Colonic mucosa (tissue), 4 donors: ENCODE measurements at regions not wholly inside any gene's neighbourhood (a gene's known extent, or its start where the extent isn't known, plus 50 kb on each side); places are given as distances from the start of the nearest gene placed in this dataset.
A peak's percentile ranks its signal among the peaks of the same experiment; 100 is the strongest.

ENCODE experiments used
- DNase-seq: peaks from one replicate; pipeline ENCODE4 v3.0.0-alpha.2; 2020
- H3K27ac ChIP-seq: fragments of 200-600 bp; one replicate; pipeline ENCODE4 v1.8.0; 2021
- H3K27me3 ChIP-seq: fragments of 200-600 bp; one replicate; pipeline ENCODE4 v1.8.0; 2021
- H3K36me3 ChIP-seq: fragments of 200-600 bp; one replicate; pipeline ENCODE4 v1.8.0; 2021
- H3K4me1 ChIP-seq: fragments of 200-600 bp; one replicate; pipeline ENCODE4 v1.8.0; 2021; ENCODE audit warnings: mild to moderate bottlenecking
- H3K4me3 ChIP-seq: fragments of 200-600 bp; one replicate; pipeline ENCODE4 v1.8.0; 2021
- H3K9ac ChIP-seq, 2 donors: one replicate each; pipeline ENCODE4 v1.7.0; 2013; ENCODE audit warnings: control low read depth in 2 of 2, low read depth in 2 of 2, low read length in 2 of 2
- H3K9me3 ChIP-seq: fragments of 200-600 bp; one replicate; pipeline ENCODE4 v1.8.0; 2021
- CTCF ChIP-seq: fragments of 200-600 bp; IDR thresholded peaks from one replicate; pipeline ENCODE4 v1.8.0; 2022; ENCODE audit warnings: antibody characterized with exemption, mild to moderate bottlenecking
- intact Hi-C: fragments of 100-400 bp; cut with DNase I; formaldehyde crosslinking; loops from one replicate; pipeline ENCODE4 v1.14.1; 2022
- donor health status: healthy.
- donor health status: DM: no; HTN: no; CAD: no.
- donor health status: DM: no; HTN: no; CAD: no.

DNA sequence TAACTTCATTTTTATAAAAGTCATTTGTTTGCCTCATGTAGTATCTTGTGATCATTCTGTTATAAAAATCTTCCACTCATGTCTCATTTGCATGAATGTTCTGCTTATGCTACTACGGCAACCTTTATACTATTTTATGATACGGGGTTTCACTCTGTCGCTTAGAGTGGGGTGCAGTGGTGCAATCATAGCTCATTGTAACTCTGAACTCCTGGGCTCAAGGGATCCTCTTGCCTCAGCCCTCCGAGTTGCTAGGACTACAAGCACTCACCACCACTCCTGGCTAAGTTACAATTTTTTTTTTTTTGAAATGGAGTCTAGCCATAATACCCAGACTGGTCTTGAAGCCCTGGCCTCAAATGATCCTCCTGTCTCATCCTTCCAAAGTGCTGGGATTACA, 154.4 kb upstream of the PREP start:
- Histone ChIP-seq H3K9me3 (no peaks in the 10 kb centered on the region), H3K4me3 (no peak overlapping the region), H3K27me3 (no peaks in the 10 kb centered on the region), H3K36me3 (no peaks in the 10 kb centered on the region), H3K4me1 (peaks cover 4% of the 10 kb centered on the region), H3K9ac (no peak overlapping the region), H3K27ac (no peak overlapping the region)
- TF ChIP-seq CTCF, result no peak
- intact Hi-C loops, result no loop called here
- DNase-seq, result no peak

- peak; percentile 48 for DNase-seq
- TF ChIP-seq CTCF, result no peak
- intact Hi-C loops, result no loop called here
- H3K27ac ChIP-seq, result peak overlapping the region; percentile 69
- no peaks in the 10 kb centered on the region for H3K27me3 ChIP-seq
- no peak overlapping the region for H3K9ac ChIP-seq
- H3K4me1 ChIP-seq, result peaks cover 4% of the 10 kb centered on the region
- H3K36me3 ChIP-seq, result no peaks in the 10 kb centered on the region
- no peak overlapping the region for H3K4me3 ChIP-seq
- H3K9me3 ChIP-seq, result no peaks in the 10 kb centered on the region
Observed at GRCh38 chr6:105553171-105553570, 150.3 kb upstream of the PREP start.

DNA sequence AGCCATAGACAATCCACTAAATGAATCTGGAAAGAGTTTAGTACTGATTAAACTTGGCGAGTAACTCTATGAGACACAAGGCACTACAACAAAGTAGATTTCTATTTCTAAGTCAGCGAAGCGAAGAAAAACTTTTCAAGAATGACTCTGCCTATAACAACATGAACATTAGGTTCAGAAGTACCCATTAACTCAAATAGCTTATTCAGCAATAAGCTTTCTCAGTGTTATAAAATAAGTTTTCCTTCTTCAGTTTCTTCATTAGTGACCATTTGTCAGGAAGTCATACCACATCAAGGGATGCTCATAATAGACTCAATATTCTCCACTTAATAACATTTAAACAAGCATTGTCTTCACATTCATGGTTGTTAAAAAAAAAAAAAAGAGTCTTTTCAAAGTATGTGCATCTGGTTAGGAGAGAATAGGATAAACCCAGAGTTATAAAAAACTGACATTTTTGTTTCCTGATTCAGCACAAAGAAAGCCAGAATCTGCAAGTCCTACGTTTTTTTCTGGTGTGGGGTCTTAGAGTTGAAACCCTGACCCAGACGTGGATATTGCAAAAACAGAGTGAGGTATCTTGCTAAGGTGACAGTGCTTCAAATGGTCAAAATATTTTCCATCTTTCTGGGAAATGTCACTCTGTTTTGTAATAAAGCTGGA, 148.2 kb upstream of the PREP start:
- H3K9me3 ChIP-seq, result no peaks in the 10 kb centered on the region
- DNase-seq, result no peak
- peaks cover 4% of the 10 kb centered on the region for H3K4me1 ChIP-seq
- H3K4me3 ChIP-seq, result no peak overlapping the region
- TF ChIP-seq CTCF, result no peak
- H3K36me3 ChIP-seq, result no peaks in the 10 kb centered on the region
- H3K27ac ChIP-seq, result peak overlapping the region; percentile 12
- H3K27me3 ChIP-seq, result no peaks in the 10 kb centered on the region
- no peak overlapping the region for H3K9ac ChIP-seq
- intact Hi-C loops, result no loop called here

DNA sequence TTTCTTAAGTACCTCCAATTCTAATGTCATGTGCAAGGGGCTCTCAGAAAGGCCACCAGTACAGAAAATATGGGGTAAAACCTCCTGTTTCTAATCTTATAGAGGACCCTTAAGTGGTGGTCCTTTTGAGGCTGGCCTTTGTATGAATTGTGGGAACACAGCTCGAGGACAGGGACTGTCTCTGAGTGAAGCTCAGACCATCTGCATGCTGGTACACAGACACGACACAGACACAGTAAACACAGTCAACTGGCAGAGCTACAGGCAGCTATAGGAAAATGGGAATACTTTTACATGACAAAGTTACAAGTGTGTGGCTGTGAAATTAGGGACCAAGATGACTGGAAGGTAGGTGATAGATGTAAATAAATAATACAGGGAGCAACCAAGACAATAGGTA, 143.9 kb upstream of the PREP start:
- no peaks in the 10 kb centered on the region for H3K27me3 ChIP-seq
- peaks cover 4% of the 10 kb centered on the region for H3K4me1 ChIP-seq
- no peaks in the 10 kb centered on the region for H3K9me3 ChIP-seq
- TF ChIP-seq CTCF, result no peak
- intact Hi-C loops, result no loop called here
- H3K36me3 ChIP-seq, result no peaks in the 10 kb centered on the region
- no peak overlapping the region for H3K9ac ChIP-seq
- H3K27ac ChIP-seq, result no peak overlapping the region
- H3K4me3 ChIP-seq, result no peak overlapping the region
- DNase-seq, result no peak

DNA sequence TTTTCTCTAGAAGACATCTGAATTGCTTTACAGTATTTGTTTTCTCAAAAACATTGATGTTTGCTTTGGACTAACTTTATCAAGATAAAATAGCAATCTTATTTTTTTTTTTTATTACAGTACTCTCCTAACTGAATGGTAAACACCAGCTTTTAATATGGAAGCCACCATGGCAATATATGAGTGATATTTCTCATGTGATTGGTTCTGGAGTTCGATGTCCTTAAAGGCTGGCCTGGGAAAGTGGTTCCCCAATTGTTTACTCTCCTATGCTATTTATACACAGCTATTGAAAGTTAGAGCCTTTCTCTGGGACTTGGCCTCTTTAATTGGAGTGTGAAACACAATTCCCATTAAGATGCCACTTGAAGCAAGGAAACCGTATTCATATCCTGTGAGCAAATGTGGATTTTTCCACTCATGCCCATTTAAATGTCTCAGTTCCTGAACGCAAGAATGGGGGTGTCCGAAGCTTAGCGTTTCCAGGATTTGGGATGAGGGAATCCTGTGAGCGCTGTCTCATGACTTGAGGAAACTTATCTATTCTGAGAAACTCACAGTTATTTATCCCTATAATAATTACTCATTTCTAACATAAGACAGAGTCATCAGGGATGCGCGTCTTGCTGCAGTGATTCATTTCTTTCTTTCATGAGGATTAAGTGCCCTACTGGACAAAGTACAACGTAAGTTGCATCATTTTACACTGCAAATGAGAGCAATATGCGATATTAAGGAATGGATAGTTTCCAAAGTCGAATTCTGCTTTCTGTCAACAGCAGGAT, 143.3 kb upstream of the PREP start:
- no peaks in the 10 kb centered on the region for H3K36me3 ChIP-seq
- H3K9me3 ChIP-seq, result no peaks in the 10 kb centered on the region
- peak overlapping the region; percentile 27 for H3K27ac ChIP-seq
- no peak overlapping the region for H3K9ac ChIP-seq
- DNase-seq, result no peak
- H3K4me1 ChIP-seq, result peaks cover 4% of the 10 kb centered on the region
- no peak for TF ChIP-seq CTCF
- no peak overlapping the region for H3K4me3 ChIP-seq
- intact Hi-C loops, result no loop called here
- no peaks in the 10 kb centered on the region for H3K27me3 ChIP-seq
